ENCODE measurements at regions not wholly inside any gene's neighbourhood (a gene's known extent, or its start where the extent isn't known, plus 50 kb on each side); places are given as distances from the start of the nearest gene placed in this dataset.
A peak's percentile ranks its signal among the peaks of the same experiment; 100 is the strongest.
"Not testable (repeated sequence)": the region's sequence is repeated elsewhere in the genome, so short reads cannot be mapped to it uniquely, and the experiment has no call there.

DNA sequence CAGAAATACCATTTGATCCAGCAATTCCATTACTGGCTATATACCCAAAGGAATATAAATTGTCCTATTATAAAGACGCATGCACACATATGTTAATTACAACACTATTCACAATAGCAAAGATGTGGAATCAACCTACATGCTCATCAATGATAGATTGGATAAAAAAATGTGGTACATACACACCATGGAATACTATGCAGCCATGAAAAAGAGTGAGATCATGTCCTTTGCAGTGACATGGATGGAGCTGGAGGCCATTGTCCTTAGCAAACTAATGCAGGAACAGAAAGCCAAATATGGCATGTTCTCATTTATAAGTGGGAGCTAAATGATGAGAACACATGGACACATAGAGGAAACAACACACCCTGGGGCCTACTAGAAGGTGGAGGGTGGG is 78.3 kb upstream of the EED start:
- not testable (repeated sequence) for ATAC-seq

DNA sequence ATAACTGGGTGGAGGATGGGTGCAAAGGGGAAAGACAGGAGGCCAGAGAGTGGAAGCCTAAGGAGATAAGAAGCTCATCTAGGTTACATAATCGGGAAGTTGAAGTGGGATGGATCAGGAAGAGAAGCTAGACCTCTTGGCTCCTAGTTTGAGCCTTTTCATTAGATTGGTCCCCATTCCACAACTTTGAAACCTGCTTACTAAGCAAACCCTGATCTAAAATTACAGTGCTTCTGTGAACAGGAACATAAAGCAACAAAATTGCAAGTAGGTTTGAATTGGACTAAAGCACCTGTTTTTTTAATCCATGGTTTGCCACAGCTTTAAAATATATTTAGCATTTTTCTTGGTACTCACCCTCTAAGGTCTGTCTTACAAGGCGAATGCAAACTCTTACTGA is 80.4 kb upstream of the EED start:
- ATAC-seq = no peak

DNA sequence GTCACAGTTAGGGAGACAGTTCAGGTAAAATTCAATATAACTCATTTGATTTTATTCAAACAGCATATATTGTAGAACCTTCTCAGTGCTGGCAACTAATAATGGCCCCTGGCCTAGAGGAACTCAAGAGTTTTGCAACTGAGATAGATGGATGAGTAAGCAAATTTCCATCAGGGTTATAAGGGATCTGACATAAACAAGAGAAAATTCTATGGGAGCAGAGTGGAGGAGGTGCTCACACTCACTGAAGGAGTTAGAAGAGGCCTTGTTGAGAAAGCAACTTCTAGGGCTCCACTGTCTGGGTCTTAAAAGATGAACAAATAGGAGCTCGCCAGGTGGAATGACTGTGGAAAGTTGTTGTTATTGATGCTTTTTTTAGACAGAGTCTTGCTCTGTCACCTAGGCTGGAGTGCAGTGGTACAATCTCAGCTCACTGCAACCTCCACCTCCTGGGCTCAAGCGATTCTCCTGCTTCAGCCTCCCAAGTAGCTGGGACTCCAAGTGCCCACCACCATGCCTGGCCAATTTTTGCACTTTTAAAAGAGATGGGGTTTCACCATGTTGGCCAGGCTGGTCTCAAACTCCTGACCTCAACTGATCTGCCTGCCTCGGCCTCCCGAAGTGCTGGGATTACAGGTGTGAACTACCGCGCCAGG is 81.2 kb upstream of the EED start:
- not testable (repeated sequence) for ATAC-seq

DNA sequence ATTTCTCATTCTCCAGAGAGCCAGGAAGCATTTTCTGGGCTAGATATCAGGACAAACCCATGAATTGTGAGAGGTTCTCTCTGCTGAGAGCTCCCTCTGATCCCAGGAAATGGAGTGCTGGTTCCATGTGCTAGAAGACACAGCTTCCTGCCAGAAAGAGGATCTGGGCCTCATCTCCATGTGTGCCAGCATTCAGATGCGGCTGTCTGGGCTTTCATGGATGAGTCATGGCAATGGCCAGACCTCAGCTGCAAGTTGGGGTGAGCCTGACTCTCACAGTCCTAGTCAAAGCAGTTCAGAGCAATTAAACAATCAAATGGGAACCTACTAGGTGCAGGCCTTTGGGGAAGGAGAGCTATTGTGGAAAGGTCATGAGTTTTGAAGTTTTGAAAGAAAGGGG is 82.3 kb upstream of the EED start:
- no peak for ATAC-seq

DNA sequence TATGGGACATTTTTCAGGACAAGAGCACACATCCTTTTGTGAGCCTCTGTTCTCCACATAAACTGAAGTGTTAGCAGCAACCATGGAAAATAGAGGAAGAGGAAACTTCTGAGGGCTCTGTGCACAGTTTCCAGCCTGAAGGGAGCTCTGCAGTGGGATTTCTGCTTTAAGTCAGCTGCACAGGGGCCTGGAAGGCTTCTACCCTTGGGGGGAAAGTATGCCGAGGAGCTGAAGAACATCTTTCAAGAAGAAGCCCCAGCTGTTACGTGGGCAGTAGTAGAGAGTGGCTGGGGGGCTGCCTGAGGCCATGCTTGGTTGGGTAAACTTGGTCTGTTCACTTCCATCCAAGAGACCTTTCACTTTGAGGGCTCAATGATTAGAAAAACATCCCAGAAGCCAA is 82.7 kb upstream of the EED start:
- no peak for ATAC-seq

DNA sequence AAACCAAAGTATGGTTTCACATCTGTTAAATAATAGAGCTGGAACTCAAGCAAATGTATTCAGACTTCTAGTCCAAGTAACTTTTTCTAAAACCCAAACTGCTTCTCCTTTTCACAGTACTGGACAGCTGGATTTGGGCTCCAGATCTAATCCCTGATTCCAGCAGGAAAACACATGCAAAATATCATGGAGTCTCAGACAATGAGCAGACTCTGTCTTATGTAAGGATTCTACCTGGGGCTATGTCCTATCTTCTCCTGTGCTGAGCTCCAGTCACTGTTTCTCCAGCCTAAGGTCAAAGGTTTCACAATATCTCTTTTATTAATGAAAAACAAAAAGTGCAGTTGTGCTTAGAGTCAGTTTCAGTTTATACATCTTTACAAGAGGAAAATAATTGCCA is 83.2 kb upstream of the EED start:
- no peak for ATAC-seq

DNA sequence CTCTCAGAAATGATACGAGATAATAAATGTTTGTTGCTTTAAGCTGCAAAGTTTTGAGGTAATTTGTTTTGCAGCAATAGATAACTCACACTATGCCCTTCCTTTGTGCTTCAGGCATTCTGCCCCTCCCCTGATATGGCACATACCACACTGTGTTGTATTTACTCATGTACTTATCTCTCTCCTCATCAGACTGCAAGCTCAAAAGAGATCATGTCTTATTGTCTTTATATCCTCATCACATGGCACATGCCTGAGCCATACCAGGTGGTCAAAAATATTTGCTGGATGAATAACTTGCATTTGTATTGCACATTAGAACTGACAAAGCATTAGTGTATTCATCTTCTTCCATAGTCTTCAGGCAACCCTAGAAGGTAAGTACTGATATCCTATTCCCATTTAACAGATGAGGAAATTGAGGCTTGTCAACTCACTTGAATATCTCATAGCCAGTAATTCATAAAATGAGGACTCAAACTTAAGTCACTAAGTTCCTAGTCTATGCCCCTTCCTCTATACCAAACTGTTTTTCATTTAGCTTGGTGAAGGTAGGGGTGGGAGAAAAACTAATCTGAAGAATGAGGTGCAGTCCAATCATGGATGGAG is 83.9 kb upstream of the EED start:
- peak in 1 of 2 donors; percentile 38 for ATAC-seq

DNA sequence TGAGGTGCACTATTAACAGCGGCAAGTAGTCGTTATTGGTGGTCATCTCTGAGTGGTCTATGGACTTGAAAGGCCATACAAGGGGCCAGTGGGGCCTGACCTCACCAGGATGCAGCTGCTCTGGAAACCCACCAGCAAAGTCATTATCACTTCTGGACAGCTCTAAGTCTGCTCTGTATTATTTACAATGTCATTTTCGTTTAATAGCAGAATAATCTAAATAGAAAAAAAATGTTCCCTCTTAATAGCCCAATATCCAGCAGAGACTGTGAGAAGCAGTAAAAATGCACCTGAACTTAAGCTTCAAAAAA is 85.0 kb upstream of the EED start:
- ATAC-seq = no peak

DNA sequence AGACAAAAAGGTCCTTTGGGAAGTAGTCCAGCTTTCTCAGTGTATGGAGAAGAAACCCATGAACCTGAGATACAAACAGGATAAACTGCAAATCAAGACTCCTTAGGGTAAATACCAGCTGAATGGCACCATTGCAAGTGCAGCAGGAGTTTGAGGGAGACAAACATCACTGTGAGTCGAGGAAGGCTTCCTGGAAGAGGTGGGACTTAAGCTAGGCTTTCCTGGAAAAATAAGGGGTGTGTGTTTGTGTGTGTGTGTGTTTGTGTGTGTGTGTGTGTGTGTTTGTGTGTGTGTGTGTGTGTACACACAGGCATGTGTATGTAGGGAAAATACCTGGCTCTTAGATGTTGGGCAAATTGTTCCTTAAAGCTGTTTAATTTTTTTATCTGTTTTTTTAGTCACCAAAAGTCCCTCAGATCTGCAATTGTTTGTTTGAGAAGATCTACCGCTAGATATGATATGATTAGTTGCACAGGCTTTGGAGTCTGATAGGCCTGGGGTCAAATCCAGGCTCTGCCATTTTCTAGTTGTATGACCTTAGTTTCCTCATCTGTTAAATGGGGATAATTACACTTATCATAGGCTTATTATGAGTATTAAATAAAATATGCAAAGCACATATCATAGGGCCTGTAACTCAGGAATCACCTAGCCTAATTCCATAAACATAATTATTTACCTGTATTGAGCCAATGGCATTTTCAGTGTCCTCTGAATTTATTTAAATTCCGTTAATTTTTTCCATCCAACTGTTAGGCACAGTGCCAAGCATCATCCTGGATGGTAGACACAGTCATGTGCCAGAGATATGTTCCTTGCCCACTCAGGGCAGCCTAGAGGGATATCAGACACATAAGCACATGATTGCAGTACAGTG is 85.6 kb upstream of the EED start:
- no peak for ATAC-seq

DNA sequence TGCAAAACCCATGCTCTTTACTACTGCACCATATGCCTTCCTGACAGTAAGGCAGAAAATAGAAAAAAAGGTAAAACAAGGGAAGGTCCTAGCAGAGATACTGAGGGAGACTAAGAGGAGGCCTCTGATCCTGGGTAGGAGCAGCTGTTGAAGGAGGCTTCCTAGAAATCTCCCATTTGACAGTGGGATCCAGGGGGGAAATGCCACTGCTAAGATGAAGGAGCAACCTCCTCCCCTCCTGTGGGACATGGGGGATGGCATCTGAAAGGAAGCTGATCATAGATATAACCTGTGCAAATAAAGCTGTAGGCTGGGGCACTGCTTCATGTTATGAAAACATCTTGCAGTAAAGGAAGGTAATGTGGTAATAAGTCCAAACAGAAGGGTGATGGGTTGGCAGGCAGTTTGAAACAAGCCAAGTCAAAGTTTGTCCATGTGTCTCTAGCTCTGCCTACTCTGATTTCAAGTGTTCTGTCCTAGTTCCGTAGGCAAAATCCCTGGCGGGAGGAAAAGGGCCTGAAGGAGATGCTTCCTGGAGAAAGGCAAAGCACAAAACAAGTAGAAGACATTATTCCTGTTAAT is 86.7 kb upstream of the EED start:
- no peak for ATAC-seq

DNA sequence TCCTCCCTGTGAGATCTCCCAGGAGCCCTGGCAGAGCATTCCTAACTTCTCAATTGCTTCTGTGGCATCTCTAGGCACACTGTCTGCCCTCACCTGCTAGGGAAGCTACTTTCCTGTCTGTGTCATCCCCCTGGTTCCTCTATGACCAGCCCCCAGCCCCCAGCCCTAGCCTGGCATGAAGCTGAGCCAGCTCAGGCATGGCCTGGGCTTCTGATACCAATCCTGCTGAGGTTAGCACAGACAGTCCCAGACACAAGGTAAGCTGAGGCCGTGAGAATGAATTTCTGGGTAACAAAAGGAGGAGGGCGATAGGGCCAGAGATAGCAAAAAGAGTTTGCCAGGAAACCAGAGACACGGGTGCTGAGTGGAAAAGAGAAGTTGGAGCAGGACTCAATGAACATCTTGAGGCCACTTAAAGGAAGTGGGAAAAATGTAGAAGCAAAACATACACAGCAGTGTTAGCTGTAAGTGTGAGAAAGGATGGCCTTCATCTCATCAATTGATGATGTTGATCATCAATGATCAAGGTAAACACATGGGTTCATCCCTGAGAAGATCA is 87.6 kb upstream of the PICALM start:
- ATAC-seq = no peak

DNA sequence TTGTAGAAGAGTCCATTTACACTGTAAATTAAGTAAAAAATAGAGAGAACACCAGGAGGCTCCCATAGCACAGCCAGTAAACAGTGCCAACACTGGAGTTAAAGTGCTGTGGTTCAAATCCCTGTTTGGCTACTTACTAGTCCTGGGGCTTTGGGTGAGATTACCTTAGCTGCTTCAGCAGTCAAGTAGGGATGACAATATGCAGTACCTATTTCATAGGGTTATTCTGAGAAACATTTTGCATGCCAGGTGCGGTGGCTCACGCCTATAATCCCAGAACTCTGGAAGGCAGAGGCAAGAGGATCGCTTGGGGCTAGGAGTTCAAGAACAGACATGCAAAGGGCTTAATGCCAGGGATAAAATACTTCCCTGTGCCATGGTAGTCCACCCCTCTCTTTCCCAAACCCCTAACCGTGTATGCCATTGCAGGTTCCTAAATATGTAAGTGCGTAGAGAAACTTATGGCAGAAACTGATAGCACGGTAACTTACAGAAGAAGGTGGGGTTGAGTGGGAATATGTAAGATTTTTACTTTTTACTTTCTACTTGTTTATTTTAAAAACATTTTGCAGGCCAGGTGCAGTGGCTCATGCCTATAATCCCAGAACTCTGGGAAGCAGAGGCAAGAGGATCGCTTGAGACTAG is 86.4 kb upstream of the PICALM start:
- ATAC-seq = no peak

DNA sequence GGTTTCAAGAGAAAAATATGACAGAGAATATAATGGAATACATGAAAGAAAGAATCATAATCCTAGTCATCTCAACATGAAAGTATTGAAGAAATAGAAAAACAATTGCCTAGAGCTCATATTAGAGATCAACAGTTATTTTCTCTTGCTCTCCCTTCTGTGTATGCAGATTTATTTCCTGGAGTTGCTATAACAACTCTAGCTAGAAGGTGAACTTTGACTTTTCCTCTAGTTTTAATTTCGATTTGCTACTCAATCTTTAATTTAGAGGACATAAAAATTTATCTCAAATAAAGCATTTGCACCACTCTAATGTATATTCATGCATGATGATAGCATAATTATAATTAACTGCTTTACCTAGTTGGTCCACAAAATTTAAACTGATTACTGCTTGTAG is 84.6 kb upstream of the PICALM start:
- ATAC-seq = no peak

DNA sequence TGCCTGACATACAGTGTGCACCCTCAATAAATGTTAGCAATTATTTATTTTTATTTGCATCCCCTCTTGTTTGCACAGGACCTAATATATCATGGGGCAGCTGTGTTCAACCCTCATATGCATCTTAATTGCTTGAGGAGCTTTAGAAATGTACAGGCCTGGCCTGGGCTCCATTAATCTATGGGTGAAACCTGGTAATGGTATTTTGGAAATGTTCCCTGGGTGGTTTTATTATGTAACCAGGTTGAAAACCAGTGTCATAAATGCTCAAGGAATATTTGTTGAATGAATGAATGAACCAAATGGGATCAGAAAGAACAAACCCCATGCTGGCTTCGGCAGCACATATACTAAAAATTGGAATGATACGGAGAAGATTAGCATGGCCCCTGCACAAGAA is 84.0 kb upstream of the PICALM start:
- ATAC-seq = no peak

DNA sequence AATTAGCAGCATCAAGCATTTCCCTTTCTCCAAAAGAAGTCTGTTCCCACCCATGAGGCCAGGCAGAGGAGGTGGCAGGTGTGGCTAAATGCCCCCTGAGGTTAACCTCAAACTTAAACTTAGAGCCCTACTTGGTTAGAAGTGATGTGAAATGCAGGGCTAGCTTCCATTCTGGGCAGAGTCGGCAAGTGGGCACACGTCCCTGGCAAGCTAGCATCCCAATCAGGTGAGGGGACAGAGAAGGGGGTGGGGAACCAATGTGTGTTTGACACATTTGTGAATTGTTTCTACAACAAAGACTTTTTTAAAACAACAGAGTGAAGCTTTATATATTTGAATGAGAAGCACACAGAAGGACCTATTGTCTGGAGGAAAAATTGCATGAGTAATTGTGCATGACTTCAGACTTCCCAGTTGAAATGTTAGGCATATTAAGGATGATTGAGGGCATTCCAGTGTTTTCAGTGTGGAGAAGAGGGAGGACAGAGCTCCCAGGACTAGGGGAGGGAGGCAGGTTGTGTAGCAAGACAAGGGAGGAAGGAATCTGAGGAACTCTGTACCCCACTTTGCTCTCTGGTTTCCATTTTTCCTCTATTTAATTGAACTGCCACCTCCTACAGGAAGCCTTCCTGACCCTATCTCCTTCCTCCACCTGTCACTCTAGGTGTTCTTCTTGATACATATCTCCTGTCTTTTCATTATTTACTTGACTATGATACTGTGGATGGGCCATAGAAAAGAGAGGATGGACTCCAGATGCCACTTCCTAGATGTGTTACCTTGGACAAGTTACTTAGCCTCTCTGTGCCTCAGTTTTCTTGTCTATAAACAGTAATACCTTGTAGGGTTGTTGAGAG is 83.3 kb upstream of the PICALM start:
- ATAC-seq = no peak

DNA sequence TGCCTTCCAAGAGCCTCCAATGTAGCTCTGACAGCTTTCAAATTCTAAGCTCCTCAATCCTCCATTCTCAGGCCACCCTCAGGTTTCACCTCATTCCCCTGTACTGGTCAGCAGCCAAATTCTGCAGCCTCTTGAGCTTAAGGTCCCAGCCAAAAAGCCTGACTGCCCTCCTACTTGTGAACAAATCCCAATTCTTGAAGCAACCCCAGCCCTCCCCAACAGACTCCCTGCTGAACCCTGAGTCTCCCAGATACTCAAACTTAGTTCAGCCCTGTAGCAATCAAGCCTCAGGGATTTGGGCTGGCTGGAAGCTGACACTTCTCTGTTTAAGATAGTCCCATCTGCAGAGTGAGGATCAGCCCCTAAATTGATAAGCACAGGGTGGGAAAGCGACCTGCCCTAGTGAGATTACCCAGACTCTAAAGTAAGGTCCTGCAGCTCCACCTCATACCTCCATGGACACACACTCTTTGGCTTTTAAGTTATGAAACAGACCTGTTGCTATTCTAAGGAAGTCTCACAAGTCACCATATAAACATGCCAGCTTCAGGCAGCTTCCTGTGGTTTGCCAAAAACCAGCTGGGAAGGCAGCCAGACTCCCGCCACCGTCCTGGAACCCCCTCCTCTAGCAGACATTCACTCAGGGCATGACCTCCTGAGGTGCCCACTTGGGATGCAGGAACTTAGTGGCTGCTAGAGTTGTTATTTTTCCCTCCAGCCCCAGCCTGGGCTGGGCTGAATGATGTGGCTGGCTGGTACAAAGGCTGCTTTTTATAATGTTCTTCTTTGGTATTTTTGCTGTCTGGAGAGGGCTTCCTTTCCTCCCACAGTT is 82.5 kb upstream of the PICALM start:
- ATAC-seq = no peak

DNA sequence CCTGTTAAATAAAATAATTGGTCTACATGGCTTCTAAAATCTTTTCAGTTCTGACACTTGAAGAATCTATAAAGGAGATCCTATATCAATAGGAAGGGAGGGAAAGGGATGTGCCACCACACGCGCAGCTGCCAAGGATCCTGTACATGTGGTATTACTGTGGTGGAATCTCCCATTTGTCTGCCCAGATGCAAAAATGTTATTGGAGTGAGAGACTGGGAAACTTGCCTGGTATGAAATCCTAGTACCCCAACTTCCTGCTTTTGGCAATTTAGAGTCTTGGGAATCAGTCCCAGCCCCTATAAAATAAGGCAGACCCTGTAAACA is 81.9 kb upstream of the PICALM start:
- no peak for ATAC-seq

DNA sequence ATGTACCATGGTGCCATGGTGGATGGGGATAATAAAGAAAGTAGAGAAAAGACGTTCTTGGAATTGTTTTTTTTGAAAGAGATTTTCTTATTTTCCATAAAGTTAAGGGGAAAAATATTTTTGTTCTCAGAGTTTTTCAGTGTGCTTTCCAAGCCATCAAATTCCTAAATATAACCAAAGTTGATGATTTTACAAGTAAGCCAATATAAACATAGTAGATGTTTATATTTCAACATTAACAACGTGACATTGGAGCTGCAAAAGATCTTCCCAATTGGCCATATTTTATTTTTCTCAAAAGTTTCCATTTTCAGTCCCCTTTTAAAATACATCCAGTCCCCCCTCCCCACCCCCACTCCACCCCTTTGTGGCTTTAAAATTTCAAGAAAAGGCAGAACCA is 80.9 kb upstream of the PICALM start:
- no peak for ATAC-seq

DNA sequence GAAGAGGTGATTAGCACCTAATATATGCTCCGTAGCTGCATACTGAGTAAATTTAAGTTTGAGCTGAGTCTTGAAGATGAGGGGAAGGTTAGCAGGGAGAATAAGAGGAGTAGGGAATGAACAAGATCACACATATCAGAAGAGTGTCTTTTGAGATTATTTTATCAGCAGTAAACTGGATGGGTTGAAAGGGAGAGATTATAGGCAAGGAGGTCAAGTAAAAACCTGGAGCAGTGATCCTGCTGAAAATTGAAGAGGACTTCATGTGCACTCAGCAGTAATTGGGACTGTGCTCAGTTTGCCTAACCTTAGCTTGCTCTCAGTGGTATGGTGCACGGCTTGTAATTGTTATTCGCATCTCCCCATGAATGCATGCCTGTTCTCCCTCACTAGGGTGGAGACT is 79.5 kb upstream of the PICALM start:
- ATAC-seq = no peak

DNA sequence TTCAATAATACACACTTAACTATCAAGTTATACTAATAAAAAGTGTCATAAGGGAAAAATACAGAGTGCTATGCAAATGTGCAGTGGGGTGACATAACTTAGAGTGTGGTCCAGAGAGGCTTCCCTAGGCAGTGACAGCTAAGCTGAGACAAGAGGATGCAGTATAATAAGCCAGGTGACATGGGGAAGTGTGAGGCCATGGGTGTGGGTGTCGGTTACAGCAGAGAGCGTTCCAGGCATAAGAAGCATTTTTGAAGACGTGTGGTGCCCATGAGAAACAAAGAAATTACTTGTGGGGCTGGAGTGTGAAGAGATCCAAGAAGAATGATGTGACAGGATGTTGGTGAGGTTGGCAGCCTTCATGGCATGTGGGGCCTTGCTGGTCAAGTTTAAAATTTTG is 78.1 kb upstream of the PICALM start:
- ATAC-seq = no peak

DNA sequence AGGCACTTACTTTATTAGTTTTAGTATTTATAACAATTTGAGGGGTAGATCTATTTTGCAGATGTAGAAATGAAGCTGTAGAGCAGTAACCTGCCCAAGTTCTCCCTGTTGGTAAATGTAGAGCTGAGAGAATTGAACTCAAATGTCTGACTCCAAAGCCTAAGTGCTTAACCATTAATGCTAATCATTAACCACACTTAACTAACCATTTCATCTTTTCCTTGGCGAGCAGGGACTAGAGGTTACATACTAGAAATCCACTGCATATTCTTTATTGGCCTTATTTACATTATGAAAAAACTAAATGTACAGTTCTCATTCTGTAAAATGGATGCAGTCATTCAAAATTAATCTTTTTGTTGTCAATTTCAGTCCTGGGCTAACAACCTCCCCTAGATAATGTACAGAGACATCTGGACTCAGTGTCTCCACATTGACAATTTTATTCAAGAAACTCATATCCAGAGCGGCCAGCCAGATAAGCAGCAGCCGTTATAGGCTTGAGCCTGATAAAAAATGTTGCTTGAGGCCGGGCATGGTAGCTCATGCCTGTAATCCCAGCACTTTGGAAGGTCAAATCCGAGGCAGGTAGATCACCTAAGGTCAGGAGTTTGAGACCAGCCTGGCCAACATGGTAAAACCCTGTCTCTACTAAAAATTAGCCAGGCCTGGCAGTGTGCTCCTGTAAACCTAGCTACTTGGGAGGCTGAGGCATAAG is 76.7 kb upstream of the PICALM start:
- no peak for ATAC-seq
